ENCODE measurements at regions not wholly inside any gene's neighbourhood (a gene's known extent, or its start where the extent isn't known, plus 50 kb on each side); places are given as distances from the start of the nearest gene placed in this dataset.

DNA sequence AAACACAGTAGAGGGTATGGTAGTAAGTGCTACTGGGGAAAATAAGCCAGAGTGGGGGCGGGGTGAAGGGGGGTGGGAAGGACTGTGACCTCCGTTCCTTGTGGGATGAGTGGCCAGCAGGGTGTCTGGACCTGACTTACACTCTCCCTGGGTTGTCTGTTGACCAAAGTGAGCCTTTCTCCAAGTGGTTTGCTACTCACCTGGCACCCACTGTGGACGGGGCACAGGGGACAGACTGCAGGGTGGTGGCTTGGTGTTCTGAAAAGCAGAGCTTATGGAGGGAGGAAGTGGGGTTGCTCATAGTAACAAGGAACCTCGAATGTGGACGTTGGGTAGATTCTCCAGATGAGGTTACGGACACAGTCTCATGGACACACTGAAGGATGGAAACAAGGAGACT, 94.4 kb upstream of the VRK1 start:
- TF ChIP-seq, protein P1, sequence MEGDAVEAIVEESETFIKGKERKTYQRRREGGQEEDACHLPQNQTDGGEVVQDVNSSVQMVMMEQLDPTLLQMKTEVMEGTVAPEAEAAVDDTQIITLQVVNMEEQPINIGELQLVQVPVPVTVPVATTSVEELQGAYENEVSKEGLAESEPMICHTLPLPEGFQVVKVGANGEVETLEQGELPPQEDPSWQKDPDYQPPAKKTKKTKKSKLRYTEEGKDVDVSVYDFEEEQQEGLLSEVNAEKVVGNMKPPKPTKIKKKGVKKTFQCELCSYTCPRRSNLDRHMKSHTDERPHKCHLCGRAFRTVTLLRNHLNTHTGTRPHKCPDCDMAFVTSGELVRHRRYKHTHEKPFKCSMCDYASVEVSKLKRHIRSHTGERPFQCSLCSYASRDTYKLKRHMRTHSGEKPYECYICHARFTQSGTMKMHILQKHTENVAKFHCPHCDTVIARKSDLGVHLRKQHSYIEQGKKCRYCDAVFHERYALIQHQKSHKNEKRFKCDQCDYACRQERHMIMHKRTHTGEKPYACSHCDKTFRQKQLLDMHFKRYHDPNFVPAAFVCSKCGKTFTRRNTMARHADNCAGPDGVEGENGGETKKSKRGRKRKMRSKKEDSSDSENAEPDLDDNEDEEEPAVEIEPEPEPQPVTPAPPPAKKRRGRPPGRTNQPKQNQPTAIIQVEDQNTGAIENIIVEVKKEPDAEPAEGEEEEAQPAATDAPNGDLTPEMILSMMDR (IDR thresholded peaks at IDR 0.05; ENCODE audit: insufficient read depth, low read length, poor library complexity, severe bottlenecking), result no peak
- no peak for TF ChIP-seq EZH2phosphoT487 (conservative IDR thresholded peaks at IDR 0.05; ENCODE audit: low read length)

Data from SU-DHL-6 (cell line).